ENCODE measurements at regions not wholly inside any gene's neighbourhood (a gene's known extent, or its start where the extent isn't known, plus 50 kb on each side); places are given as distances from the start of the nearest gene placed in this dataset.

DNA sequence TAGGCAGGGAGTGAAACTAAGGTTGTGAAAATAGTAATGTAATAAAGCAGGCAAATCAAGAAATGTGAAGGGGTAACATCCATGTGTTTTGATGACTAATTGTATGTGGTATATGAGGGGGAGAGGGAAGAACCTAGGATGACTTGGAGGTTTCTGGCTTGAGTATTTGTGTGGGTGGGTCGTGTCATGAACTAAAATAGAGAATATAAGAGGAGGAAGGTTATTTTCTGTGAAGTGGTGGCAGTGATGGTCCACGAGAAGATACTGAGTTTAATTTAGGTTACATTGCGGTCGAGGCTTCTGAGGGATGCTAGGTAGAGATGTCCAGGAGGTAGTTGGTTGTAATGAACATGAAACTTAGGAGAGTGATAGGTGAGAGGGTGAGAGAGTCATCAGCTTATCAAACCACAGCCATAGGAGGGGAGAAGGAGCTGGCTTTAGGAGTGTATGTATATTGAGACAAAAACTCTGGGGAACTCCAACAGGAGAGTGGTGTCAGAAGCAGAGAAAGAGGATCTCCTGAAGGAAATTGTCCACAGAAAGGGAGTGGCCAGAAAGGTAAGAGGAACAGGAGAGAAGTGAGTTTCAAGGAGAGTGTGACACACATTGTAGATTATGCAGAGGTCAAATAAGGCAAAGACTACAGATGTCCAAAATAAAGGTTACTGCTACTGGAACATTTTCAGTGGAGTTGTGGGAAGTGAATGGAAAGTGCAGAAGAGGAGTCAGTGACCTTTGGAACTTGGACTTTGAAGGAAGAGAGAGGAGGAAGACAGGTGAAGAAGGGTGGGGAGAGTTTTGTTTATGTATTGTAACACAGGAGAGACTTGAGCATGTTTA is 89.0 kb upstream of the MACF1 start:
- TF ChIP-seq, protein P1, sequence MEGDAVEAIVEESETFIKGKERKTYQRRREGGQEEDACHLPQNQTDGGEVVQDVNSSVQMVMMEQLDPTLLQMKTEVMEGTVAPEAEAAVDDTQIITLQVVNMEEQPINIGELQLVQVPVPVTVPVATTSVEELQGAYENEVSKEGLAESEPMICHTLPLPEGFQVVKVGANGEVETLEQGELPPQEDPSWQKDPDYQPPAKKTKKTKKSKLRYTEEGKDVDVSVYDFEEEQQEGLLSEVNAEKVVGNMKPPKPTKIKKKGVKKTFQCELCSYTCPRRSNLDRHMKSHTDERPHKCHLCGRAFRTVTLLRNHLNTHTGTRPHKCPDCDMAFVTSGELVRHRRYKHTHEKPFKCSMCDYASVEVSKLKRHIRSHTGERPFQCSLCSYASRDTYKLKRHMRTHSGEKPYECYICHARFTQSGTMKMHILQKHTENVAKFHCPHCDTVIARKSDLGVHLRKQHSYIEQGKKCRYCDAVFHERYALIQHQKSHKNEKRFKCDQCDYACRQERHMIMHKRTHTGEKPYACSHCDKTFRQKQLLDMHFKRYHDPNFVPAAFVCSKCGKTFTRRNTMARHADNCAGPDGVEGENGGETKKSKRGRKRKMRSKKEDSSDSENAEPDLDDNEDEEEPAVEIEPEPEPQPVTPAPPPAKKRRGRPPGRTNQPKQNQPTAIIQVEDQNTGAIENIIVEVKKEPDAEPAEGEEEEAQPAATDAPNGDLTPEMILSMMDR (optimal IDR thresholded peaks at IDR 0.05 in 1 of 3, IDR thresholded peaks at IDR 0.05 in 1 of 3, conservative IDR thresholded peaks at IDR 0.05 in 1 of 3; ENCODE audit: extremely low read depth in 1 of 3, insufficient read depth in 2 of 3, low read length in 3 of 3) = no peak
- TF ChIP-seq EZH2 (IDR thresholded peaks at IDR 0.05; ENCODE audit: low read length) = no peak
